ENCODE measurements at regions not wholly inside any gene's neighbourhood (a gene's known extent, or its start where the extent isn't known, plus 50 kb on each side); places are given as distances from the start of the nearest gene placed in this dataset.
A peak's percentile ranks its signal among the peaks of the same experiment; 100 is the strongest.

- TF ChIP-seq SMAD3 (CRISPR knock-in tag; IDR thresholded peaks at IDR 0.05; ENCODE audit: borderline replicate concordance): peak; percentile 38; the same call in 1 of the 2 replicates
- TF ChIP-seq IRF2 (CRISPR knock-in tag; IDR thresholded peaks at IDR 0.05; ENCODE audit: borderline replicate concordance, low read depth): no peak
These were observed 98.6 kb downstream of the USP22 start for GRCh38 chr17:20944014-20944865.
